Common myeloid progenitor, CD34-positive (primary cell): ENCODE measurements at regions not wholly inside any gene's neighbourhood (a gene's known extent, or its start where the extent isn't known, plus 50 kb on each side); places are given as distances from the start of the nearest gene placed in this dataset.

Source experiments
- CTCF ChIA-PET: fragments of 350-600 bp; sonication (Branson Sonifier 250); formaldehyde crosslinking; loops from one replicate; lab custom pipeline; 2021; ENCODE audit warnings: antibody characterized with exemption; lab: Charles Lee
- POLR2A ChIA-PET: fragments of 350-600 bp; sonication (Branson Sonifier 250); formaldehyde crosslinking; loops from one replicate; lab custom pipeline; 2021; ENCODE audit warnings: antibody characterized with exemption; lab: Charles Lee
- DNase-seq, 3 donors: peaks; one replicate each; pipeline versions ENCODE4 v3.0.0 to v3.0.0-alpha.2; 2013
- H3K27ac ChIP-seq, 2 experiments: 1 replicate in 1 of 2; 2 replicates in 1 of 2; pipeline ENCODE4 v1.7.0; 2013; ENCODE audit warnings: inconsistent platforms in 2 of 2, low read length in 2 of 2, mild to moderate bottlenecking in 2 of 2, low read depth in 1 of 2, moderate library complexity in 1 of 2; ENCODE audit not compliant: severe bottlenecking in 2 of 2, insufficient read depth in 1 of 2, poor library complexity in 1 of 2
- H3K27me3 ChIP-seq, 5 experiments: replicated peaks in 2 of 5; 1 replicate in 3 of 5; 2 replicates in 2 of 5; pipeline versions ENCODE4 v1.6.1 to v1.7.0; 2013; ENCODE audit warnings: low read length in 4 of 5, mild to moderate bottlenecking in 2 of 5, moderate library complexity in 2 of 5, inconsistent platforms in 1 of 5; ENCODE audit not compliant: insufficient read depth in 5 of 5, control insufficient read depth in 4 of 5
- H3K36me3 ChIP-seq, 4 experiments: 1 replicate in 2 of 4; 2 replicates in 2 of 4; pipeline versions ENCODE4 v1.6.1 to v1.7.0; 2013; ENCODE audit warnings: low read length in 3 of 4, control low read depth in 1 of 4, mild to moderate bottlenecking in 1 of 4; ENCODE audit not compliant: control insufficient read depth in 4 of 4, insufficient read depth in 4 of 4
- H3K4me1 ChIP-seq, 4 experiments: 1 replicate in 3 of 4; 2 replicates in 1 of 4; pipeline versions ENCODE4 v1.6.1 to v1.7.1; 2013; ENCODE audit warnings: low read length in 3 of 4, mild to moderate bottlenecking in 3 of 4, control low read depth in 1 of 4, inconsistent platforms in 1 of 4, moderate library complexity in 1 of 4; ENCODE audit not compliant: control insufficient read depth in 4 of 4, insufficient read depth in 4 of 4; ENCODE audit errors: control extremely low read depth in 1 of 4
- H3K4me3 ChIP-seq, 7 experiments: 1 replicate in 4 of 7; 2 replicates in 3 of 7; pipeline versions ENCODE4 v1.5.1 to v1.7.0; 2013; ENCODE audit warnings: mild to moderate bottlenecking in 7 of 7, low read length in 6 of 7, moderate library complexity in 6 of 7, inconsistent platforms in 2 of 7, low read depth in 2 of 7, control low read depth in 1 of 7; ENCODE audit not compliant: insufficient read depth in 4 of 7, control insufficient read depth in 1 of 7; ENCODE audit errors: extremely low read depth in 1 of 7
- H3K9me3 ChIP-seq, 5 experiments: 1 replicate in 4 of 5; 2 replicates in 1 of 5; pipeline versions ENCODE4 v1.6.1 to v1.7.1; 2013; ENCODE audit warnings: low read length in 4 of 5, mild to moderate bottlenecking in 2 of 5, inconsistent platforms in 1 of 5, low read depth in 1 of 5, moderate library complexity in 1 of 5; ENCODE audit not compliant: control insufficient read depth in 4 of 5, insufficient read depth in 2 of 5; ENCODE audit errors: control extremely low read depth in 1 of 5
- WGBS: methylation state at CpG from one replicate; pipeline ENCODE4 v1.1.5; 2013; ENCODE audit not compliant: insufficient coverage; 5-methylcytosine and 5-hydroxymethylcytosine counted together

DNA sequence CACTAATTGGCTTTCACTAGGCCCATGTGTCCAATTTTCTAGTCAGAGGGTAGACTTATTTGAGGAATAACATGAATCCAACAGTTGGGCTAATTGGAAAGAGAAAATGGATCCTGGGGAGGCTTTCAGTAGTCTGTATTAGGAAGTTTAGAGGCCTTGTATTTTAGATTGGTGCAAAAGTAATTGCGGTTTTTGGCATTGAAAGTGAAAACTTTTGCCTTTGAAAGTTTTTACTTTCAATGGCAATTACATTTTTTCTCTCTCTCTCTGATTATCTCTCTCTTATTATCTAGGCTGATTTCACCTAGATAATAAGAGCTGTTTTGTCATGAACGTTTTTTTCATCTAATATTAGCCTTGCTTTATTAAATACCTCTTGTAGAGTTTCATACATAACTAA is 981.7 kb downstream of the REEP3 start:
- CTCF ChIA-PET: no interaction called here
- no peak for DNase-seq
- peaks cover 0 to 21% (median 4%) of the 10 kb centered on the region in 4 experiments for H3K4me1 ChIP-seq
- H3K27ac ChIP-seq: no peak overlapping the region
- H3K9me3 ChIP-seq: peaks cover 0 to 3% (median 0%) of the 10 kb centered on the region in 5 experiments
- no peak overlapping the region for H3K4me3 ChIP-seq
- POLR2A ChIA-PET: no interaction called here
- WGBS: no CpG with 5 or more reads among the region's 2 CpGs
- H3K27me3 ChIP-seq: no peaks in the 10 kb centered on the region
- no peaks in the 10 kb centered on the region for H3K36me3 ChIP-seq

GRCh38 chr10:64503429-64503828 is 982.2 kb downstream of the REEP3 start:
- Histone ChIP-seq H3K27ac (no peak overlapping the region), H3K4me3 (no peak overlapping the region), H3K36me3 (no peaks in the 10 kb centered on the region), H3K27me3 (no peaks in the 10 kb centered on the region), H3K9me3 (peaks cover 0 to 3% (median 0%) of the 10 kb centered on the region in 5 experiments), H3K4me1 (peaks cover 0 to 26% (median 9%) of the 10 kb centered on the region in 4 experiments)
- no CpG with 5 or more reads among the region's 3 CpGs for WGBS
- CTCF ChIA-PET: no interaction called here
- DNase-seq: no peak
- POLR2A ChIA-PET: no interaction called here

GRCh38 chr10:64505501-64505900 is 984.3 kb downstream of the REEP3 start:
- Histone ChIP-seq H3K27me3 (no peaks in the 10 kb centered on the region), H3K4me3 (no peak overlapping the region), H3K27ac (no peak overlapping the region), H3K9me3 (no peaks in the 10 kb centered on the region), H3K4me1 (peaks cover 0 to 30% (median 9%) of the 10 kb centered on the region in 4 experiments), H3K36me3 (no peaks in the 10 kb centered on the region)
- ChIA-PET POLR2A (no interaction called here), CTCF (no interaction called here)
- peak in 1 of 3 donors; percentile 6 for DNase-seq
- WGBS: no CpG with 5 or more reads among the region's 1 CpG

- WGBS: 100% methylated on average over 1 of the region's 3 CpGs
- Histone ChIP-seq H3K27ac (peak overlapping the region in 1 of 2 experiments; percentile 49), H3K4me1 (peaks cover 0 to 30% (median 9%) of the 10 kb centered on the region in 4 experiments), H3K27me3 (no peaks in the 10 kb centered on the region), H3K4me3 (no peak overlapping the region), H3K36me3 (no peaks in the 10 kb centered on the region), H3K9me3 (no peaks in the 10 kb centered on the region)
- POLR2A ChIA-PET: interaction anchor here (0.6 kb wide), 1 partner anchor 89 kb away, joined by 3 read pairs; no protein-coding TSS in a partner anchor
- CTCF ChIA-PET: interaction anchor here (1.3 kb wide), 1 partner anchor 11 kb away, joined by 4 read pairs; no protein-coding TSS in a partner anchor
- DNase-seq: peak in 1 of 3 donors; percentile 30
Observed at GRCh38 chr10:64506963-64507362, 985.8 kb downstream of the REEP3 start.

- Histone ChIP-seq H3K4me1 (peaks cover 0 to 30% (median 9%) of the 10 kb centered on the region in 4 experiments), H3K9me3 (no peaks in the 10 kb centered on the region), H3K4me3 (peak overlapping the region in 1 of 7 experiments; percentile 39), H3K27ac (peak overlapping the region in 1 of 2 experiments; percentile 54), H3K36me3 (no peaks in the 10 kb centered on the region), H3K27me3 (no peaks in the 10 kb centered on the region)
- ChIA-PET POLR2A (interaction anchor here (0.6 kb wide), 1 partner anchor 88 kb away, joined by 3 read pairs; no protein-coding TSS in a partner anchor), CTCF (interaction anchor here (1.3 kb wide), 1 partner anchor 11 kb away, joined by 4 read pairs; no protein-coding TSS in a partner anchor)
- DNase-seq: no peak
- WGBS: no CpG with 5 or more reads among the region's 2 CpGs
Observed at GRCh38 chr10:64507651-64508028, 986.4 kb downstream of the REEP3 start.

- no peaks in the 10 kb centered on the region for H3K9me3 ChIP-seq
- ChIA-PET CTCF (interaction anchor here (1.3 kb wide), 1 partner anchor 10 kb away, joined by 4 read pairs; no protein-coding TSS in a partner anchor), POLR2A (no interaction called here)
- peak overlapping the region in 2 of 7 experiments; percentile 30 to 39 for H3K4me3 ChIP-seq
- peaks cover 0 to 30% (median 11%) of the 10 kb centered on the region in 4 experiments for H3K4me1 ChIP-seq
- H3K27me3 ChIP-seq: no peaks in the 10 kb centered on the region
- H3K36me3 ChIP-seq: no peaks in the 10 kb centered on the region
- WGBS: 0% methylated on average over 1 of the region's 2 CpGs
- H3K27ac ChIP-seq: peak overlapping the region in 1 of 2 experiments; percentile 54
- peak; percentile 58 to 78 (median 59) for DNase-seq
Observed at GRCh38 chr10:64508029-64508661, 986.9 kb downstream of the REEP3 start.
